Type B pancreatic cell (in vitro differentiated cells): ENCODE measurements at regions not wholly inside any gene's neighbourhood (a gene's known extent, or its start where the extent isn't known, plus 50 kb on each side); places are given as distances from the start of the nearest gene placed in this dataset.

Source experiments
- DNase-seq: peaks from one replicate; pipeline ENCODE4 v3.0.0; 2021; ENCODE audit warnings: mixed read lengths; ENCODE audit not compliant: unreplicated experiment; ENCODE audit errors: extremely low spot score
- H3K27ac Mint-ChIP-seq: 2 replicates; pipeline ENCODE4 v1.8.0; 2021; ENCODE audit warnings: mild to moderate bottlenecking, mixed read lengths
- H3K27me3 Mint-ChIP-seq: 2 replicates; pipeline ENCODE4 v1.8.0; 2021; ENCODE audit warnings: mixed read lengths
- H3K36me3 Mint-ChIP-seq: 2 replicates; pipeline ENCODE4 v1.8.0; 2021; ENCODE audit warnings: mixed read lengths
- H3K4me1 Mint-ChIP-seq: one replicate; pipeline ENCODE4 v1.8.0; 2021; ENCODE audit warnings: mixed read lengths; ENCODE audit not compliant: unreplicated experiment
- H3K4me3 Mint-ChIP-seq: 2 replicates; pipeline ENCODE4 v1.8.0; 2021; ENCODE audit warnings: mild to moderate bottlenecking, mixed read lengths
- H3K9me3 Mint-ChIP-seq: 2 replicates; pipeline ENCODE4 v1.8.0; 2021; ENCODE audit warnings: mixed read lengths
- TF ChIP-seq, protein P1 (sequence below): fragments of 200-600 bp; sonication (generic); conservative IDR thresholded peaks from 2 replicates; pipeline ENCODE4 v1.5.0; 2021; ENCODE audit warnings: antibody characterized with exemption, mild to moderate bottlenecking

DNA sequence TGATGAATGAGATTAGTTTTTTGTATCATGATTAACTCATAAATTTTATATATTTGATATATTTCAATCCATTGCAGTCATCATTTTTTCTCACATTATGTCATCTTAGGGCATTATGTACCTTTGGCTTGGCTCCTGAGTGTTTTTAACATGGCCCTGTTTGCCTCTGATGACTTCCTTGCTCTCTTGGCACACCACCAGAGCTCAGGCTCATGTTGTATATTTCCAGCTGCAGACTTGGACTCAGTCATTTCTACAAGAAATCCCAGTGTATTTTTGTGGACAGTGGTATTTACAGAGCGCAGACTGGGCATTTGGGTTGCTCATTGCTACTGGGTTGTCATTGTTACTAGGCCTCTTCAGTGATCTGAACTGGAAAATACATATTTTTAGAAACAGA is 188.5 kb downstream of the ADRA2A start:
- TF ChIP-seq, protein P1, sequence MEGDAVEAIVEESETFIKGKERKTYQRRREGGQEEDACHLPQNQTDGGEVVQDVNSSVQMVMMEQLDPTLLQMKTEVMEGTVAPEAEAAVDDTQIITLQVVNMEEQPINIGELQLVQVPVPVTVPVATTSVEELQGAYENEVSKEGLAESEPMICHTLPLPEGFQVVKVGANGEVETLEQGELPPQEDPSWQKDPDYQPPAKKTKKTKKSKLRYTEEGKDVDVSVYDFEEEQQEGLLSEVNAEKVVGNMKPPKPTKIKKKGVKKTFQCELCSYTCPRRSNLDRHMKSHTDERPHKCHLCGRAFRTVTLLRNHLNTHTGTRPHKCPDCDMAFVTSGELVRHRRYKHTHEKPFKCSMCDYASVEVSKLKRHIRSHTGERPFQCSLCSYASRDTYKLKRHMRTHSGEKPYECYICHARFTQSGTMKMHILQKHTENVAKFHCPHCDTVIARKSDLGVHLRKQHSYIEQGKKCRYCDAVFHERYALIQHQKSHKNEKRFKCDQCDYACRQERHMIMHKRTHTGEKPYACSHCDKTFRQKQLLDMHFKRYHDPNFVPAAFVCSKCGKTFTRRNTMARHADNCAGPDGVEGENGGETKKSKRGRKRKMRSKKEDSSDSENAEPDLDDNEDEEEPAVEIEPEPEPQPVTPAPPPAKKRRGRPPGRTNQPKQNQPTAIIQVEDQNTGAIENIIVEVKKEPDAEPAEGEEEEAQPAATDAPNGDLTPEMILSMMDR, result no peak
- H3K4me1 Mint-ChIP-seq, result no peaks in the 10 kb centered on the region
- peaks cover 7% of the 10 kb centered on the region for H3K27me3 Mint-ChIP-seq
- H3K4me3 Mint-ChIP-seq, result no peak overlapping the region
- no peak for DNase-seq
- no peaks in the 10 kb centered on the region for H3K36me3 Mint-ChIP-seq
- H3K9me3 Mint-ChIP-seq, result peaks cover 11% of the 10 kb centered on the region
- no peak overlapping the region for H3K27ac Mint-ChIP-seq

DNA sequence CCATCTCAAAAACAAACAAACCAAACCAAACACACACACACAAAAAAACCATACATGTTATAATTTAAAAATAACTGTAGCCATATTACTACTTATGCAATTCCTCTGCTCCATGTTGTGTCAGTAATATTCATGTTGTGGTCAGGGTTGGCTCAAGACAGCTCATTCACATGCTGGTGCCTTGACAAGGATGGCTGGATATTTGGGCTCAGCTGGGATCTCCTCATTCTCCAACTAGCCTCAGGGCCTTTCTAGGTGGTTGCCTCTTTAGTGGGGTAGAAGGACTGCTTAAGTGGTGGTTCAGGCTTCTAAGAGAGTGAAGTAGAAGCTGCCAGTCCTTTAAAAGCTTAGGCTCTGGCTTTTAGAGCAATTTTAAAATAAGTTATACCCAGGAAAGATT is 189.3 kb downstream of the ADRA2A start:
- TF ChIP-seq, protein P1, result no peak
- H3K4me1 Mint-ChIP-seq, result no peaks in the 10 kb centered on the region
- peaks cover 7% of the 10 kb centered on the region for H3K27me3 Mint-ChIP-seq
- H3K9me3 Mint-ChIP-seq, result peaks cover 11% of the 10 kb centered on the region
- no peak overlapping the region for H3K27ac Mint-ChIP-seq
- H3K36me3 Mint-ChIP-seq, result no peaks in the 10 kb centered on the region
- DNase-seq, result no peak
- no peak overlapping the region for H3K4me3 Mint-ChIP-seq

DNA sequence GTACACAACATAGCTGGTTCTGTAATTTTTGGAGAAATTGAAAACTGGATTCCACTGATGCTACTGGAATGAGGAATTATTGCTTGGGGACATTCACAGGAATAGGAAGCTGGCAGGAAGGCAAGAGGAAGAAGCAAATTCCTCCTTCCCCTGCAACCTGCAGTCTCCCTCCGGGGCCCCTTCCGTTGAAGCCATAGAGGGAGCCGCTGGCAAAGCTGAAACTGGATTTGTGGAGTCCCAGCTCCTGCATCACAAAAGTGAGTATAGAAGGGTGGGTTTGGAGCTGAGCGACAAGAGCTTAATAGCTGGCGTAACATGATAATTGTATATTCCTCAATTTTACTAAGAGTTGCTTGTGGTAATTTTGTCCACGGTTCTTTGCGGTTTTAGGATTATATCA is 190.8 kb downstream of the ADRA2A start:
- Mint-ChIP-seq H3K27me3 (peaks cover 7% of the 10 kb centered on the region), H3K9me3 (peaks cover 11% of the 10 kb centered on the region), H3K36me3 (no peaks in the 10 kb centered on the region), H3K4me1 (no peaks in the 10 kb centered on the region), H3K4me3 (no peak overlapping the region), H3K27ac (no peak overlapping the region)
- TF ChIP-seq, protein P1, result no peak
- no peak for DNase-seq

DNA sequence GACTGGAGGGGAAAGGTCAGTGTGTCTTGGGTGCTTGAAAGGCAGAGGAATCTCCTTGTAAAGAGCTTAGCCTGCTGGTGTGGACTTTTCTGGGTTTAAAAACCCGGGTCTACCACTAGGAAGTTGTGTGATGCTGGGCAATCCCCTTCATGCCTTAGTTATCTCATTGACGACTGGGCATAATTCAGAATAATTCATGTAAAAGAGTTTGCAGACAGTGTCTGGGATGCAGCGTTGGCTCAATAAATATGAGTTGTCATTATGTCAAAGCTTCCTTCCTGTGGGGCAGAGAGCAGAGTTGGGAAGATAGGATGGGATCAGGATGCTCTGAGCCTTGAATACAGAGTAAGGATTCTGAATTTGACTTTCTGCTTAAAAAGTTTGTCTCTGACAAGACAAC is 196.4 kb downstream of the ADRA2A start:
- TF ChIP-seq, protein P1, result no peak
- peaks cover 6% of the 10 kb centered on the region for H3K4me1 Mint-ChIP-seq
- H3K36me3 Mint-ChIP-seq, result no peaks in the 10 kb centered on the region
- no peak for DNase-seq
- no peak overlapping the region for H3K27ac Mint-ChIP-seq
- peaks cover 7% of the 10 kb centered on the region for H3K27me3 Mint-ChIP-seq
- H3K9me3 Mint-ChIP-seq, result no peaks in the 10 kb centered on the region
- H3K4me3 Mint-ChIP-seq, result no peak overlapping the region

DNA sequence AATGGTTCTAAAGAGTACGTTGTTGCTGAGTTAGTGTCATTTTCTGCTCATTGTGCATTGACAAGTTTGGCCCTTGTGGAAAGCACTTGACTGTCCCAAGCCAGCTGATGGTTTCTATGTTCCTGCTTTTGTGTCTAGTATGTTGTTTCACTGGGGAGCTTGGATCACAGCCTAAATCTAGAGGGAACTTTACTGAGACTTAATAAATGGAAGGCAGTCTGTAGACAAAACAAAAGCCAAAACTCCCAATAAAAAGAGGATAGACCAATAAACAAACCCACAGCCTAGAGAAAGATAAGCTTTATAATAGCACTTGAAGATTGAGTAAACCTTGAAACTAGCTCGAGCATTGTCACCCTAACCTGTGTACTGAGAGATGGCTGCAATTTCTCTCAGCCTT is 196.8 kb downstream of the ADRA2A start:
- Mint-ChIP-seq H3K36me3 (no peaks in the 10 kb centered on the region), H3K4me1 (peaks cover 6% of the 10 kb centered on the region), H3K9me3 (no peaks in the 10 kb centered on the region), H3K27me3 (peaks cover 7% of the 10 kb centered on the region), H3K4me3 (no peak overlapping the region), H3K27ac (no peak overlapping the region)
- DNase-seq, result no peak
- TF ChIP-seq, protein P1, result no peak

DNA sequence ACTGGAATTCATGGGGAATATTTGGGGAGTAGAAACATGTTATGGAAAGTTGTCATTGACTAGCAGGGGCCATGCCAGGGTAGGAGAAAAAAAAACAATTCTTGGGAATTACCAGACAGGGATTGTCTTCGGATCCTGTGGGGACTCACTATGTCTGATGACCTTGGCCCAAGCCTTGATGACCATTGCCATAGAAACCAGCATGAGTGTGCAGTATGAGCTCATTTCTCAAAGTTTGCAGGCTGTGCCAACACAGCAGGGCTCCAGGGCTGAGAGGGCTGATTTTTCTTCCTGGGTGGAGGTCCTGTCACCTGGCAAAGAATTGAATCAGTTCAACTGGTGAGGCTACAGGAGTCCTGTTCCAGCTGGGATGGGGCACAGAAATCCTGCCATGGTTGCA is 198.3 kb downstream of the ADRA2A start:
- H3K4me3 Mint-ChIP-seq, result no peak overlapping the region

More for the DNA sequence above, 198.3 kb downstream of the ADRA2A start:
- Mint-ChIP-seq H3K4me1 (peaks cover 6% of the 10 kb centered on the region), H3K36me3 (no peaks in the 10 kb centered on the region), H3K27me3 (peaks cover 3% of the 10 kb centered on the region), H3K9me3 (no peaks in the 10 kb centered on the region), H3K27ac (no peak overlapping the region)
- TF ChIP-seq, protein P1, result no peak
- DNase-seq, result no peak
